HG02970 (cell line): ENCODE measurements at regions not wholly inside any gene's neighbourhood (a gene's known extent, or its start where the extent isn't known, plus 50 kb on each side); places are given as distances from the start of the nearest gene placed in this dataset.
"Not testable (repeated sequence)": the region's sequence is repeated elsewhere in the genome, so short reads cannot be mapped to it uniquely, and the experiment has no call there.

Experiments used
- ATAC-seq: cut with Tn5 transposase; IDR thresholded peaks from one replicate; pipeline ENCODE4 v1.9.1; 2021; ENCODE audit warnings: mild to moderate bottlenecking, moderate library complexity, moderate number of reproducible peaks; ENCODE audit not compliant: unreplicated experiment, low FRiP score

DNA sequence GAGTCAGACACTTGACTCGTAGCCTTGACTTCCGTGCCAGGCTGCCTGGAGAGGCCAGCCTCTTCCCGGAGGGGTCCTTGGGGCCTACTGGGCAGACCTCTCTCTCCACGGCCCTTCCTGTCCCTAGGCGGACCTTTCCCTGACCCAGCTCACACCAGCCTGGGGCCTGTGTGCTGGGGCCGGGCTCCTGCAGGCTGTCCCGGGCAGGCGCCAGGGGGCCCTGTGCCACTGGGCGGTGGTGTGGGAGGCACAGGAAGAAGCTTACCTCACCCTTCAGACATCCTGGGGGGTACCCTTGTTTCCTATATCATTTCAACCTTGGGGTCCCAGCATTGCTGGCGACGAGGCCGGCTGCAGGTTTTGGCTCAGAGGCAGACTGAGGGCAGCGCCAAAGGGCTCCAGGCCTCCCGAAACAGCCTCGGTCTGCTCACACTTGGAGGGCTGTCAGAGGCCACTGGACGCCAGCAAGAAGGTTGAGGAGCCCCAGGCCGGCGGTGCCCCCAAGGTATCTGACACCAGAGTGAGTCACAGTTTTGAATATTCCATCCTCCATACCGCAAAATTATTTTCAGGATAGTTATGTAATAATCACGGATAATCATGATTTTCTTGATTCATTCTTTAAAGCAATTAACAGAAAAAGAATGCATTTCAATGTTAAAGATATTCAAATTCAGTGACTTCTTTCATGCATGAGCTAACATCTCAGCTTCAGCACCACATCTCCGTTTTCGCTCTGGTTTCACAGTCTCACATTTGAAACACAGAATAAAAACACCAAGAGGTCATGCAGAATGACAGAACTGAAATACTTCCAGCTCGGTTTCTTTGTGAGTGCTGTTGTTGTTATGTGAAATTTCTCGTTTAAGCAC, 3967.6 kb upstream of the TPTE start:
- ATAC-seq = not testable (repeated sequence)

DNA sequence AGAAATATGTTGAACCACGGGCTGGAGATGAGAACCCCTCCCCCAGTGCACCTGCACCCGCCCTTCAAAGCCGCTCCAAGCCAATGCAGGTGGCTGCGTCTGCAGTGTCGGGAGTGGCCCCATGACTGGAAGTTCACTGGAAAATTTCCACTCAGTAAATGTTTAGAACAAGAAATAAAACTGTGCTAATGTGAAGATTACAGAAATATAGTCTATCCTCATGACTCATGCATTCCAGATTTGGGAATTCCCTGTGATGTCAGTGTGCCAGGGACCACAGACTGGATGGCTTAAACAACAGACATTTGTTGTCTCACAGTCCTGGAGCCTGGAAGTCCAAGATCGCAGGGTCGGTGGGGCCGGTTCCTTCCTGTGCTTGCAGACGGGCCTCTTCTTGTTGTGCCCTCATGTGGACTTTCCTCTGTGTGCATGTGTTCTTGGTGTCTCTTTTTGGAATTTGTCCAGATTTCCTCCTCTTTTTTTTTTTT, 3967.0 kb upstream of the TPTE start:
- not testable (repeated sequence) for ATAC-seq

DNA sequence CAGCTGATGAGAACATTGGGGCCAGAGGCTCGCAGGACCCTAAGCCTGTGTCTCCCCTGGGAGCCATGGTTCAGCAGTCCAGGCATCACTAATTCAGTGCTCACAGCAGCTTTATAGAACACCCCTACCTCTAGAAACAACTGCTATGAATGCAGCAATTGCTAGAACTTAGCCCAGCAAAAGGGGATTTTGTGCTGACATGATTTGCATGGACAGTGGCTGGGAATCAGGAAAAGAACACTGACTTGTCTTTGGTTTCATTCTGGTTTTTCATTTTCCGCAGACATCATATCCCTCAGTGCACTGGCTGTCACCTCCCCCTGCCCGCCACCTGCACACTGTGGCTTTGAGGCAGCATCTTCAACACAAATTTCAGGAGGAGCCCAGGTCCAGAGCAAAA, 3964.9 kb upstream of the TPTE start:
- not testable (repeated sequence) for ATAC-seq

DNA sequence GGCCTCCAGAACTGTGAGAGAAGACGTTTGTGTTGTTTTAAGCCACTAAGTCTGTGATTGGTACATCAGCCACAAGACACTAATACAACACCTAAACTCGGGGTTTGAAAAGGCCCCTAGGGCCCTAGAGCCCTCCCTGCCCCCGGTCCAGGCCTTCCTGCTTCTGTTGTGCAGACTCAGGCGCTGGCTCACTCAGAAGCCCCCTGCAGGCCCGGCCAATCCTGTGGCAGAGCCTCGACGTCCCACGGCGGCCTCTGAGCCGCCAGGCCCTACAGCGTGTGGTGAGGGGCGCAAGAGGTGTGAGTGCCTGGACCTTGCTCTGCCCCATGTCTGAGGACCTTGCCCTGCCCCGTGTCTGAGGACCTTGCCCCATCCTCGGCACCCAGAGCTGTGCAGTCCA, 3964.0 kb upstream of the TPTE start:
- ATAC-seq = not testable (repeated sequence)

DNA sequence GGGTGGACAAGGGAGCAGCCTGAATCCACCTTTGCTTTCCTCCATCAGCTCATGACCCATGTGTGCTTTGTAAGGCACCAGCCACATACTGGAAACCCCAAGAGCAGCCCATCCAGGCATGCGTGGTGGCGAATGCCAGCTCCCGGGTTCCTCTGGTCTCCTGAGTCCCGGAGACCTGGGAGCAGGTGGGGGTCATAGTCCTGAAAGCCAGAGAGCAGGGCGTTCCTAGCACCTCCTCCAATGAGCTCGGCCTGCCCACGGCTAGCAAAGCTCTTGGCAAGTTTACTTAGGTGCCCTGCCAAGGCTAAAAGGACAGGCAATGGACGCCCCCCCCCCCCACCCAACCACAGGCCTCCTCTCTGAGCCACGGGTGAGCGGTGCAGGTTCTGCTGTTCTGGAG, 3960.2 kb upstream of the TPTE start:
- ATAC-seq = not testable (repeated sequence)

DNA sequence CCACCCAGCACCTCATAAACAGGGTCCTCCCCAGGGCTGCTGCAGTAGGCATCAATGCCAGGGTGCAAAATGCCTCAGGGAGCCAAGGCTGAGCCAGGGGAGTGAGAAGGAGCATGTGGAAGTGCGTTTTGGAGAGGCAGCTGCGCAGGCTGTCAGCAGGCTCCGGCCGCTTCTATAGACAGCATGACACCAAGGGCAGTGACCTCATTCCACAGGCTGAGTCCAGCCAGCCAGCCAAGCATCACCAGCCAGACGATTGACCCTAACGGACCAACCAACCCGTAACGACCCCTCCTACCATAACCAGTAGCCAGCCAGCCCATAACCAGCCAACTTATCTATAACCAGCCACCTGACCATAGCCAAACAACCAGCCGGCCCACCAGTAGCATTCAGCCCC, 3959.8 kb upstream of the TPTE start:
- ATAC-seq = not testable (repeated sequence)

DNA sequence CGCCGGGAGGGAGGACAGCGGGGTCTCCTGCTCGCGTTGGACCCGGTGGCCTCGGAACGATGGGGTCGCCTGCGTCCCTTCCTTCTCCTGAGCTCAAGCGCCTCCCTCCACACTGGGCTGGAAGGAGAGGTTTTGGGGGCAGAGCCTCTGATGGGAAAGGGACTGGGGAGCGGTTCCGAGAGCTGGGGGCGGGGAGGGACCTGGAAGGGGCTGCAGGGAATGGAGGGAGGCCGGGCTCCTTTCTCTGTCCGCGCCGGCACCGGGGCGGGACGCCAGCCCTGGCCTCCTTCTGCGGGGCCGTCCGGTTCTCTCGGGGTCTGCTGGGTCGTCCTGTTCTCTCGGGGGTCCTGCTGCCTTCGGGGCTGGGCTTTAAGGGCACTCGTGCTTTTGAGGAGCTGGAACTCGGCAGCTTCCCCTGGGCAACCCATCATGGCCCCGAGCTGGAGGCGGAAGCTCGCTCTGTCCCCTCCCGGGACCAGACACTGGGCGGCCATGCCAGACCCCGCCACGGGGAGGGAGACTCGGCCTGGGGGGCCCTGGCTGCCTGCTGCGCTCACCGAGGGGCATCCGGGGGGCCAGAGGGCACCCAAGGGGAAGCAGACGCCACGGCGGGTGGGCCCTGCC, 3956.7 kb upstream of the TPTE start:
- ATAC-seq = not testable (repeated sequence)

DNA sequence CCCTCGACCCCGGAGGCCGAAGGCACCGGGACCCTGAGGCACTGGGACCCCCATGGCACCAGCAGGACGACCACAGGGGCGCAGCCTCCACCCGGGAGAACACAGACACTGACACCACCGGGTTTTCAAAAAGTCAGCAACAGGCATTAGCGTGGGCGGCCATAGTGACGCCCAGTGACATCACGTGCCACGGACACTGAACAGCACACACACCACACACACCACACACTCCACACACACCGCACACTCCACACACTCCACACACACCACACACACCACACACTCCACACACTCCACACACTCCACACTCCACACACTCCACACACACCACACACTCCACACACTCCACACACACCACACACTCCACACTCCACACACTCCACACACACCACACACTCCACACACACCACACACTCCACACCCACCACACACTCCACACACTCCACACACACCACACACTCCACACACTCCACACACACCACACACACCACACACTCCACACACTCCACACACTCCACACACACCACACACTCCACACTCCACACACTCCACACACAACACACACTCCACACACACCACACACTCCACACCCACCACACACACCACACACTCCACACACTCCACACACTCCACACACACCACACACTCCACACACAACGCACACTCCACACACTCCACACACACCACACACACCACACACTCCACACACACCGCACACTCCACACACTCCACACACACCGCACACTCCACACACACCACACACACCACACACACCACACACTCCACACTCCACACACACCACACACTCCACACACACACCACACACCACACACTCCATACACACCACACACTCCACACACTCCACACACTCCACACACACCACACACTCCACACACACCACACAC, 3955.9 kb upstream of the TPTE start:
- not testable (repeated sequence) for ATAC-seq

DNA sequence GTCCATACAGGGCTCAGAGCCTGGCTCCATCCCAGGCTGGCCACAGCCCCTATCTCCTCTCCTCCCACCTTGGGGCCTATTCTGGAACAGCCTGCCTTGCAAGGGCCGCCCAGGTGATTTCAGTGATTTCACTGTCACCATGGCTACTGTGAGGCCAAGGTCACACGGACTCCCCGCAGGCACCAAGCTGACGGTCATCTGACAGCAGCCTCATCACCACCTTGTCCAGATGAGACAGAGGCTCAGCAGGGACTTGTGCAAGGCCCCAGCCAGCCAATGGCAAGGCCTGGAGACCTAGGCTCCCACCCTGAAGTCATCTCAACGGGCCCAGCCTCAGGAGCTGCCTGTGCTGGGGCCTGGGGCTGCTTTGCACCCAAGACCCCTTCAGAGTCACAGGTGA, 3953.8 kb upstream of the TPTE start:
- not testable (repeated sequence) for ATAC-seq

DNA sequence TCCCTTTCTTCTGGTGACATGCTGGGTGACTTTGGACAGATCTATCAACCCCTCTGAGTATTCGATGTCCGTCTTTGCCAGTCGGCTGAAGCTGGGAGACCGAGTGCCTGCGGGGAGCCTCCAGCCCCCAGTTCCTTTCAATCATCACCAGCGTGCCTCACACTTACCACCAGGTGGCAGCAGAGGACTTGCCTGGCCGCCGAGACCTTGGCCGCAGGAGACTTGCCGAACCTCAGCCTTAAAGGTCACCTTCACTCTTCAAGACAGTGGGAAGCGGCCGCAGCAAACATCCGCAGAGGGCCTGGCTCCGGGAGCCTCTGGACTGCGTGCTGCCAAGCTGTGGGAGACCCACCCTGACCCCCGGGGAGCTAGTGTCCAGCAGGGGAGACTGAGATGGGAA, 3952.2 kb upstream of the TPTE start:
- ATAC-seq = peak; percentile 62

DNA sequence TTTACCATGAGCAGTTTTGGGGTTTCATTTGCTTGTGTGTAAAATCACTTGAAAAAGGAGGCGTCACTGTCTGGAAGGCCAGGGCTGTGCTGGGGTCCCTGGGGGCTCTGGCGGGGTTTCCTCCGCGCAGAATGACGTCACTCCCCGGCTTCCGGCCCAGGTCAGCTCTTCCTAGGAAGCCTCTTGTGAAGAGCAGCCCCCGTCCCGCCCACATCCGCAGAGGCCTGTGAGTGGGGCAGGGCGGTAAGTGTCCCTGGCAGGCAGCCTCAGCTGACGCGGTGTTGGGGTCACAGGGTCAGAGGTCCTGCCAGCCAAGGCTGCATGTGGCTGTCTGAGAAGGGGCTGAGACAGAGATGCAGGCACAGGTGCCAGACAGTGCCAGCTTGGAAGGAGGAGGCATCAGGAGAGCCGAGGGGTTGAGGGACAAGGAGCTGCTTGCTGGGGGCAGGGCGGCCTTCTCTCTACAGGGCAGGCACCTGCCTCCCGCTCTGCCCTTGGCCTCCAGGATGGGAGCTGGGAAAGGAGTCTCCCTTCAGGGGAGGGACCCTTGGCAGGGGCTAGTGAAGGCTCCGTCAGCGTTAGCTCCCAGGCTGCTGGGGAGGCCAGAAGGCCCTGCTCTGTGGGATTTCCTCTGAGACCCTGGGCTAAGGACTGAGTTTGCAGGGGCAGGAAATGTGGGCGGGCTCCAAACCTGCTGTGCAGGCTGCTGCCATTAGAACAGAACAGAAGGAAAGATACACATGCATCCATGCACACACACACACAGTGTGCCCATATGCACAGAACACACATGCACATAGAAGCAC, 3951.6 kb upstream of the TPTE start:
- ATAC-seq = peak; percentile 40

DNA sequence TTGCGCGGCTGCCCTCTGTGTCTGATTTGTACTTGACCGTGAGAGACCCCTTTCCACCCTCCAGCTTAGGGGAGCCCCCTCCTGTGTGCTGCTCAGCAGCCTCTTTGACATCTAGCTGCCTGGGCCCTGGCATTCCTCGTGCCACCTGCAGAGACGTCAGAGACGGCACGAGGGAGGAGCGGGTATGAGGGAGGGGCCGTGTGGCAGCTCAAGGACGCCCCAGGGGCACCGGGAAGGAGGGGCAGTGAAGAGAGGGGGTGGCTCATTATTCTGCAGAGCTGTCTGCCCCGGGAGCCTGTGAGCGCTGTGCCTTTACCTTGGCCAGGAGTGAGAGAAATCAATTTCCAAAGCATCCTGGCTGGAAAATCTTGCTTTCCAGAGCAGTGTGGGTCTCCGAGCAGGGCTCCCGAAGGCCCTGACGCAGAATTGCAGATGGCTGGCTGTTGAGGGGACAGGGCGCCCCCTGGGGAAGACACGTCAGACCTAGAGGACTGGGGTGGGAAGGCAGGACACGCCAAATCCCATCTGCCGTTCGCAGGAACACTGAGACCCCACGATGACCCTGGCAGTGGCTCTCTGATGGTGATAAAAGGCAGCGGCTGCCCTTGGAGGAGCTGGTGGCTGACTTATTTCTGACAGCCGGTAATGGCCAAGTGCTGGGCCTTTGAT, 3950.5 kb upstream of the TPTE start:
- not testable (repeated sequence) for ATAC-seq

DNA sequence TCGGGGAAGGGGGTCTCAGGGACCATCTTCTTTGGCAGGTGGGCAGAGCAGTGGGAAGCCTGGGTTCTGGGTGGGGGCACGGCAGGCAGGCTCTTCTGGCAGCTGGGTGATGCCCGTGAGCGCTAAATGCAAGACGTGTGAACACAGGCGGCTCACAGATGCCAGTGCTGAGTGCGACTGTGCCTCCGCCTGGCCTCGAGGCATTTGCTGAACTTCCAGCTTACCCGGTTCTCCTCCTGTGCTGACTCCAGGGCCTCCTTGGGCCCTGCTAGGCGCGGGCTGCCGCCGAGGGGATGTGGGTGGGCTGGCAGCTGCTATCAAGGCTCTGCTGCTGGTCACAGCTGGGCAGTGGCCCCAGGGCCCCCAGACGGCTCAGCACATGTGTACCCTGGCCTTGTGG, 3947.8 kb upstream of the TPTE start:
- ATAC-seq = not testable (repeated sequence)

DNA sequence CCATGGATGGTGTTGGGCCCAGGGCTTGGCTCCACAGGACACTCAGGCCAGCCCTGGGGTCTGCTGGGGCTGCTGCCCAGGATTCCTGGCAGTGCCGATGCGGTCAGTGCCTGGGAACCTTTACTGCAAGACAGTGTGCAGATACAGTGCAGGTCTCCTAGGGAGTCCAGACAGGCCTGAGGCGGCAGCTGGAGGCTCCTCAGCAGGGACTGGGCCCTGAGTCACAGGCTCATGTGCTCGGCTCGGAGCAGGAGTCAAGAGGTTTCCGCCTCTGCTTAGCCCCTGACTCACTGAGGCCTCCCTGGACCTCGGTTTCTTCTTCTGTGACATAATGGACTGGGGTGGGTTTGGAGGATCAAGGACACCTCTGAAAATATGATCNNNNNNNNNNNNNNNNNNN, 3941.6 kb upstream of the TPTE start:
- ATAC-seq = not testable (repeated sequence)
